GM23338 (cell line): ENCODE measurements at regions not wholly inside any gene's neighbourhood (a gene's known extent, or its start where the extent isn't known, plus 50 kb on each side); places are given as distances from the start of the nearest gene placed in this dataset.

ENCODE experiments used
- ATAC-seq: fragments of 200-7000 bp; cut with Tn5 transposase; 3 replicates; pipeline ENCODE4 v1.9.1; 2020
- DNase-seq: peaks from one replicate; pipeline ENCODE4 v3.0.0-alpha.2; 2015; ENCODE audit warnings: low spot score
- H2AFZ ChIP-seq: fragments of 200-600 bp; sonication (generic); 2 replicates; pipeline ENCODE4 v1.8.0; 2016; ENCODE audit warnings: antibody characterized with exemption, mild to moderate bottlenecking, moderate library complexity
- H3F3A ChIP-seq: fragments of 200-600 bp; sonication (generic); replicated peaks from 2 replicates; pipeline ENCODE4 v1.8.0; 2017; ENCODE audit warnings: antibody characterized with exemption, mixed run types, low read depth
- H3K27ac ChIP-seq: fragments of 200-600 bp; sonication (generic); 2 replicates; pipeline ENCODE4 v1.6.1; 2016; ENCODE audit warnings: low read depth
- H3K27me3 ChIP-seq: fragments of 200-600 bp; sonication (generic); 2 replicates; pipeline ENCODE4 v1.8.0; 2016; ENCODE audit warnings: mild to moderate bottlenecking, mixed run types, moderate library complexity; ENCODE audit not compliant: insufficient read depth
- H3K36me3 ChIP-seq: fragments of 200-600 bp; sonication (generic); 2 replicates; pipeline ENCODE4 v1.8.0; 2016; ENCODE audit warnings: mild to moderate bottlenecking; ENCODE audit not compliant: insufficient read depth
- H3K4me1 ChIP-seq: fragments of 200-600 bp; sonication (generic); 2 replicates; pipeline ENCODE4 v1.8.0; 2016; ENCODE audit warnings: mild to moderate bottlenecking, moderate library complexity; ENCODE audit not compliant: insufficient read depth
- H3K4me2 ChIP-seq: fragments of 200-600 bp; sonication (generic); 2 replicates; pipeline ENCODE4 v1.7.1; 2017; ENCODE audit warnings: mixed run types
- H3K4me3 ChIP-seq: fragments of 200-600 bp; sonication (generic); 2 replicates; pipeline ENCODE4 v1.6.1; 2016; ENCODE audit warnings: mixed run types
- H3K79me2 ChIP-seq: fragments of 200-600 bp; sonication (generic); replicated peaks from 2 replicates; pipeline ENCODE4 v1.8.0; 2017; ENCODE audit warnings: mild to moderate bottlenecking; ENCODE audit not compliant: insufficient read depth
- H3K9me2 ChIP-seq: fragments of 200-600 bp; sonication (generic); 2 replicates; pipeline ENCODE4 v1.8.0; 2017; ENCODE audit not compliant: insufficient read depth
- H4K20me1 ChIP-seq: fragments of 200-600 bp; sonication (generic); replicated peaks from 2 replicates; pipeline ENCODE4 v1.8.0; 2017; ENCODE audit warnings: mild to moderate bottlenecking; ENCODE audit not compliant: insufficient read depth
- H3K27ac Mint-ChIP-seq: 2 replicates; pipeline ENCODE4 v1.8.0; 2020; ENCODE audit warnings: inconsistent platforms, mild to moderate bottlenecking, moderate library complexity, mixed read lengths
- H3K27me3 Mint-ChIP-seq: 3 replicates; pipeline ENCODE4 v1.8.0; 2022; ENCODE audit warnings: low read depth, mild to moderate bottlenecking, moderate library complexity, mixed read lengths, inconsistent platforms; ENCODE audit not compliant: insufficient read depth, poor library complexity
- H3K36me3 Mint-ChIP-seq: 3 replicates; pipeline ENCODE4 v1.8.0; 2021; ENCODE audit warnings: low read depth, mild to moderate bottlenecking, inconsistent platforms, moderate library complexity, mixed read lengths
- H3K4me1 Mint-ChIP-seq: 3 replicates; pipeline ENCODE4 v1.8.0; 2020; ENCODE audit warnings: mild to moderate bottlenecking, inconsistent platforms, mixed read lengths
- H3K4me3 Mint-ChIP-seq: 3 replicates; pipeline ENCODE4 v1.8.0; 2021; ENCODE audit warnings: moderate library complexity, mild to moderate bottlenecking, inconsistent platforms, mixed read lengths
- H3K9me3 Mint-ChIP-seq: 3 replicates; pipeline ENCODE4 v1.8.0; 2020; ENCODE audit warnings: moderate library complexity, mild to moderate bottlenecking, inconsistent platforms, mixed read lengths
- CREB1 ChIP-seq: fragments of 250-450 bp; sonication (Bioruptor Pico); IDR thresholded peaks from 2 replicates; pipeline ENCODE4 v1.5.0; 2020; ENCODE audit warnings: low read depth, mild to moderate bottlenecking, moderate library complexity
- CTCF ChIP-seq, 2 experiments: fragments of 200-600 bp in 1 of 2; sonication (generic) in 1 of 2; conservative IDR thresholded peaks; 2 replicates each; pipeline versions ENCODE4 v1.5.1 to v1.6.1; 2016 to 2017; ENCODE audit warnings: antibody characterized with exemption in 2 of 2, low read depth in 2 of 2, mild to moderate bottlenecking in 2 of 2, moderate library complexity in 1 of 2
- EZH2 ChIP-seq: fragments of 200-600 bp; sonication (generic); IDR thresholded peaks from one replicate; pipeline ENCODE4 v1.8.0; 2017; ENCODE audit warnings: antibody characterized with exemption, mild to moderate bottlenecking, low read depth; ENCODE audit not compliant: unreplicated experiment
- EZH2phosphoT487 ChIP-seq: fragments of 200-600 bp; sonication (generic); IDR thresholded peaks from one replicate; pipeline ENCODE4 v1.8.1; 2018; ENCODE audit warnings: antibody characterized with exemption; ENCODE audit not compliant: unreplicated experiment
- JUNB ChIP-seq: IDR thresholded peaks from one replicate; pipeline ENCODE4 v1.6.1; 2016; ENCODE audit warnings: antibody characterized with exemption; ENCODE audit not compliant: unreplicated experiment
- NANOG ChIP-seq: IDR thresholded peaks from 2 replicates; pipeline ENCODE4 v1.6.1; 2016; ENCODE audit warnings: antibody characterized with exemption, borderline replicate concordance
- POLR2AphosphoS5 ChIP-seq: IDR thresholded peaks from 2 replicates; pipeline ENCODE4 v1.6.1; 2016; ENCODE audit warnings: antibody characterized with exemption, low read depth
- STAT1 ChIP-seq: IDR thresholded peaks from one replicate; pipeline ENCODE4 v1.6.1; 2016; ENCODE audit warnings: antibody characterized with exemption; ENCODE audit not compliant: unreplicated experiment
- ZNF331 ChIP-seq: fragments of 250-450 bp; sonication (Bioruptor Pico); IDR thresholded peaks from 2 replicates; pipeline ENCODE4 v1.5.0; 2020; ENCODE audit warnings: low read depth, mild to moderate bottlenecking, moderate library complexity
- TF ChIP-seq, protein P1 (sequence below): IDR thresholded peaks from 2 replicates; pipeline ENCODE4 v1.6.1; 2016; ENCODE audit warnings: antibody characterized with exemption

DNA sequence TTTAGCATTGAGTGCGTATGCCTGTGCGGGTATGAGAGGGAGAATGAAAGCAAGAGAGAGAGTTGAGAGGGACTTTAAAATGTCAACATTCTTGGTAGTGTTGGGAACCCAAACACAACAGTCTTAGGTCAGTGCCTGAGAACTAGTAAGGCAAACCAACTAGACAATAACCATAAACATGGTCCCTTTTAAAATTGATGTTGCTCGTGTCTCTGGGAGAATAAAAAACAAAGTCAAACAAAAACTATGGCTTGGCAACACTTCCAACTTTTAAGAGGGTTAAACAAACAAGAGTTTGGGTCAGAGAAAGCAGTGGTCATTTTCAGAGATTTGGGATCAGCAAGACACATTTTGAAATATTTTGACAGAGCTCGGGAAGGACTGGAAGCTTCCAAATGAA, 146.7 kb upstream of the THBS1 start:
- no peak overlapping the region for H2AFZ ChIP-seq
- no peak for ATAC-seq
- H3F3A ChIP-seq: no peaks in the 10 kb centered on the region
- Mint-ChIP-seq H3K27ac (no peak overlapping the region), H3K36me3 (no peaks in the 10 kb centered on the region), H3K27me3 (peaks cover 1% of the 10 kb centered on the region), H3K4me3 (no peak overlapping the region), H3K9me3 (no peaks in the 10 kb centered on the region), H3K4me1 (peaks cover 35% of the 10 kb centered on the region)
- H3K4me1 ChIP-seq: peaks cover 32% of the 10 kb centered on the region
- no peaks in the 10 kb centered on the region for H3K27me3 ChIP-seq
- peaks cover 22% of the 10 kb centered on the region for H3K9me2 ChIP-seq
- H3K27ac ChIP-seq: no peak overlapping the region
- no peak for DNase-seq
- no peaks in the 10 kb centered on the region for H4K20me1 ChIP-seq
- H3K79me2 ChIP-seq: no peaks in the 10 kb centered on the region
- no peak overlapping the region for H3K4me3 ChIP-seq
- peak overlapping the region; percentile 4; the same call in 1 of the 2 replicates for H3K4me2 ChIP-seq
- no peak for TF ChIP-seq CREB1 (CRISPR knock-in tag)
- H3K36me3 ChIP-seq: no peaks in the 10 kb centered on the region; the same call in 1 of the 2 replicates

GRCh38 chr15:39434751-39435238, 146.1 kb upstream of the THBS1 start:
- no peaks in the 10 kb centered on the region for H4K20me1 ChIP-seq
- H3K4me1 Mint-ChIP-seq: peaks cover 38% of the 10 kb centered on the region
- TF ChIP-seq EZH2: no peak
- TF ChIP-seq NANOG: 0 out of 2 replicates have a peak, but pooled peaks have one; percentile 3
- H3K36me3 ChIP-seq: no peaks in the 10 kb centered on the region; the same call in 1 of the 2 replicates
- peaks cover 32% of the 10 kb centered on the region for H3K4me1 ChIP-seq
- H3K4me3 ChIP-seq: no peak overlapping the region
- peak overlapping the region; percentile 15; the same call in 1 of the 2 replicates for H3K27ac ChIP-seq
- no peak overlapping the region; the same call in 2 of the 3 replicates for H3K4me3 Mint-ChIP-seq
- peak overlapping the region; percentile 89; the same call in 1 of the 2 replicates for H2AFZ ChIP-seq
- H3K27me3 Mint-ChIP-seq: peaks cover 1% of the 10 kb centered on the region
- no peak overlapping the region; the same call in 1 of the 2 replicates for H3K27ac Mint-ChIP-seq
- no peaks in the 10 kb centered on the region for H3K27me3 ChIP-seq
- no peaks in the 10 kb centered on the region for H3K9me3 Mint-ChIP-seq
- ATAC-seq: peak; percentile 62
- DNase-seq: peak; percentile 23
- H3K36me3 Mint-ChIP-seq: no peaks in the 10 kb centered on the region
- H3K4me2 ChIP-seq: peak overlapping the region; percentile 4
- no peaks in the 10 kb centered on the region for H3K79me2 ChIP-seq
- no peaks in the 10 kb centered on the region for H3F3A ChIP-seq
- H3K9me2 ChIP-seq: peaks cover 22% of the 10 kb centered on the region

DNA sequence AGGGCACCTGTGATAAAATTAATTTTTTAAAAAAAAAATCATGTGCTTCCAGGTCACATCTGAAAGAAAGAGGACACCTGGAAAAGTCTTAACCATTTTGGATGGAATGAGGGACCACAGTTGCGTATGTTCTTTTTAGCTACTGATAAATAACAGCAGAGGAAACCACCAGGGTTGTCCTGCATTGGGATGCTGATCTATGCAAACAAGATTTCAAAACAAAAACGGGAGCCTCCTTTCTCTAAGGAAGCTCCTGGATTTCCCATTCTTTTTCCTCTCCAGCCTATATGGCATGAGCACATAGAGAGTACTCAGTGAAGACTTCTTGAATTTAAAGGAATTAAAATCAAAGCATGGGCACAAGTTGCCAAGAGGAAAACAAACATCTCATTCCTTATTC, 145.6 kb upstream of the THBS1 start:
- H3K27ac ChIP-seq: peak overlapping the region; percentile 15; the same call in 1 of the 2 replicates
- peaks cover 36% of the 10 kb centered on the region for H3K4me1 Mint-ChIP-seq
- DNase-seq (peak; percentile 24), ATAC-seq (peak; percentile 78)
- H3K27me3 ChIP-seq: no peaks in the 10 kb centered on the region
- peak overlapping the region; percentile 4 for H3K4me2 ChIP-seq
- peaks cover 32% of the 10 kb centered on the region for H3K4me1 ChIP-seq
- no peak overlapping the region for H3K4me3 Mint-ChIP-seq
- H3K36me3 ChIP-seq: no peaks in the 10 kb centered on the region; the same call in 1 of the 2 replicates
- H2AFZ ChIP-seq: no peak overlapping the region; the same call in 1 of the 2 replicates
- H3F3A ChIP-seq: no peaks in the 10 kb centered on the region
- H3K27me3 Mint-ChIP-seq: peaks cover 1% of the 10 kb centered on the region
- H3K9me2 ChIP-seq: peaks cover 22% of the 10 kb centered on the region
- H4K20me1 ChIP-seq: no peaks in the 10 kb centered on the region
- H3K36me3 Mint-ChIP-seq: no peaks in the 10 kb centered on the region
- H3K9me3 Mint-ChIP-seq: no peaks in the 10 kb centered on the region
- no peaks in the 10 kb centered on the region for H3K79me2 ChIP-seq
- no peak overlapping the region for H3K27ac Mint-ChIP-seq
- no peak overlapping the region for H3K4me3 ChIP-seq
- TF ChIP-seq NANOG: no peak
- TF ChIP-seq STAT1: no peak
- no peak for TF ChIP-seq EZH2phosphoT487
- TF ChIP-seq, protein P1, sequence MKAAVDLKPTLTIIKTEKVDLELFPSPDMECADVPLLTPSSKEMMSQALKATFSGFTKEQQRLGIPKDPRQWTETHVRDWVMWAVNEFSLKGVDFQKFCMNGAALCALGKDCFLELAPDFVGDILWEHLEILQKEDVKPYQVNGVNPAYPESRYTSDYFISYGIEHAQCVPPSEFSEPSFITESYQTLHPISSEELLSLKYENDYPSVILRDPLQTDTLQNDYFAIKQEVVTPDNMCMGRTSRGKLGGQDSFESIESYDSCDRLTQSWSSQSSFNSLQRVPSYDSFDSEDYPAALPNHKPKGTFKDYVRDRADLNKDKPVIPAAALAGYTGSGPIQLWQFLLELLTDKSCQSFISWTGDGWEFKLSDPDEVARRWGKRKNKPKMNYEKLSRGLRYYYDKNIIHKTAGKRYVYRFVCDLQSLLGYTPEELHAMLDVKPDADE: no peak
- no peak for TF ChIP-seq JUNB
- no peak for TF ChIP-seq EZH2
- TF ChIP-seq ZNF331: no peak
- TF ChIP-seq CREB1 (CRISPR knock-in tag): no peak
- TF ChIP-seq POLR2AphosphoS5: no peak
- TF ChIP-seq CTCF (conservative IDR thresholded peaks at IDR 0.05; ENCODE audit: low read depth in 2 of 2): no peak
